SU-DHL-6 (cell line): ENCODE measurements at regions not wholly inside any gene's neighbourhood (a gene's known extent, or its start where the extent isn't known, plus 50 kb on each side); places are given as distances from the start of the nearest gene placed in this dataset.

Experiments used
- EZH2phosphoT487 ChIP-seq: fragments of 200-600 bp; sonication (generic), shearing (Covaris generic); conservative IDR thresholded peaks from 2 replicates; pipeline ENCODE4 v1.6.1; 2018; ENCODE audit warnings: mild to moderate bottlenecking, antibody characterized with exemption, low read length, moderate library complexity, mixed read lengths
- TF ChIP-seq, protein P1 (sequence below): fragments of 200-600 bp; sonication (generic); IDR thresholded peaks from one replicate; pipeline ENCODE4 v1.5.1; 2017; ENCODE audit warnings: antibody characterized with exemption, mild to moderate bottlenecking, low read length, moderate library complexity; ENCODE audit not compliant: insufficient read depth, poor library complexity, severe bottlenecking

GRCh38 chr5:106894964-106895363, 775.8 kb downstream of the EFNA5 start:
- TF ChIP-seq, protein P1, sequence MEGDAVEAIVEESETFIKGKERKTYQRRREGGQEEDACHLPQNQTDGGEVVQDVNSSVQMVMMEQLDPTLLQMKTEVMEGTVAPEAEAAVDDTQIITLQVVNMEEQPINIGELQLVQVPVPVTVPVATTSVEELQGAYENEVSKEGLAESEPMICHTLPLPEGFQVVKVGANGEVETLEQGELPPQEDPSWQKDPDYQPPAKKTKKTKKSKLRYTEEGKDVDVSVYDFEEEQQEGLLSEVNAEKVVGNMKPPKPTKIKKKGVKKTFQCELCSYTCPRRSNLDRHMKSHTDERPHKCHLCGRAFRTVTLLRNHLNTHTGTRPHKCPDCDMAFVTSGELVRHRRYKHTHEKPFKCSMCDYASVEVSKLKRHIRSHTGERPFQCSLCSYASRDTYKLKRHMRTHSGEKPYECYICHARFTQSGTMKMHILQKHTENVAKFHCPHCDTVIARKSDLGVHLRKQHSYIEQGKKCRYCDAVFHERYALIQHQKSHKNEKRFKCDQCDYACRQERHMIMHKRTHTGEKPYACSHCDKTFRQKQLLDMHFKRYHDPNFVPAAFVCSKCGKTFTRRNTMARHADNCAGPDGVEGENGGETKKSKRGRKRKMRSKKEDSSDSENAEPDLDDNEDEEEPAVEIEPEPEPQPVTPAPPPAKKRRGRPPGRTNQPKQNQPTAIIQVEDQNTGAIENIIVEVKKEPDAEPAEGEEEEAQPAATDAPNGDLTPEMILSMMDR, result no peak
- TF ChIP-seq EZH2phosphoT487, result no peak
